HepG2 (cell line): ENCODE measurements at regions not wholly inside any gene's neighbourhood (a gene's known extent, or its start where the extent isn't known, plus 50 kb on each side); places are given as distances from the start of the nearest gene placed in this dataset.
"Not testable (repeated sequence)": the region's sequence is repeated elsewhere in the genome, so short reads cannot be mapped to it uniquely, and the experiment has no call there.

Experiments used
- ATAC-seq: fragments of 200-7000 bp; cut with Tn5 transposase; 3 replicates; pipeline ENCODE4 v1.9.1; 2020; ENCODE audit warnings: mild to moderate bottlenecking, moderate library complexity
- BruUV-seq: library from RNA; stranded (reverse); fragments of 400-500 nt; replicated peaks from 2 replicates; lab custom pipeline; 2021; lab: Mats Ljungman, UMichigan
- CTCF ChIA-PET: fragments of 300-600 bp; formaldehyde crosslinking; extraction: SDS; loops from one replicate; lab custom pipeline; 2021; ENCODE audit warnings: low total read pairs, inconsistent platforms, low intra/inter-chr PET ratio; lab: Yijun Ruan, JAX
- POLR2A ChIA-PET: fragments of 350-600 bp; sonication (Branson Sonifier 250); formaldehyde crosslinking; loops from one replicate; lab custom pipeline; 2020; ENCODE audit warnings: antibody characterized with exemption, inconsistent platforms; lab: Yijun Ruan, JAX
- DNase-seq: peaks from one replicate; pipeline ENCODE4 v3.0.0-alpha.2; 2015; ENCODE audit warnings: low spot score
- FAIRE-seq: peaks from 3 replicates; lab custom pipeline; 2011; peaks lifted over from hg19 to GRCh38; lab: Jason Lieb, UNC
- H2AFZ ChIP-seq: one replicate; pipeline ENCODE4 v1.6.1; 2011; ENCODE audit warnings: low read length, inconsistent platforms
- H3K27ac ChIP-seq: fragments of 300-600 bp; 3 replicates; pipeline ENCODE4 v1.8.0; 2011; ENCODE audit warnings: mixed run types, mild to moderate bottlenecking, mixed read lengths, low read length, inconsistent platforms; ENCODE audit not compliant: insufficient read depth; ENCODE audit errors: extremely low read length
- H3K27me3 ChIP-seq, 2 experiments: fragments of 200-600 bp in 1 of 2; 2 replicates in 1 of 2; 3 replicates in 1 of 2; pipeline versions ENCODE4 v1.6.0 to v1.8.0; 2011; ENCODE audit warnings: low read length in 2 of 2, mild to moderate bottlenecking in 2 of 2, moderate library complexity in 2 of 2, inconsistent platforms in 1 of 2; ENCODE audit not compliant: insufficient read depth in 2 of 2, control insufficient read depth in 1 of 2
- H3K36me3 ChIP-seq, 2 experiments: fragments of 200-600 bp in 1 of 2; replicated peaks in 1 of 2; 2 replicates in 1 of 2; 3 replicates in 1 of 2; pipeline versions ENCODE4 v1.5.1 to v1.8.0; 2011; ENCODE audit warnings: low read length in 2 of 2, inconsistent platforms in 1 of 2; ENCODE audit not compliant: insufficient read depth in 2 of 2, control insufficient read depth in 1 of 2
- H3K4me1 ChIP-seq: 2 replicates; pipeline ENCODE4 v1.5.1; 2012; ENCODE audit warnings: low read length, inconsistent platforms; ENCODE audit not compliant: insufficient read depth
- H3K4me2 ChIP-seq: 2 replicates; pipeline ENCODE4 v1.6.0; 2011; ENCODE audit warnings: low read depth, low read length, inconsistent platforms
- H3K4me3 ChIP-seq, 3 experiments: fragments of 200-600 bp in 1 of 3; sonication (generic), shearing (Covaris generic) in 1 of 3; replicated peaks in 1 of 3; 2 replicates each; pipeline ENCODE4 v1.5.1; 2011 to 2016; ENCODE audit warnings: low read length in 3 of 3, inconsistent platforms in 2 of 3, low read depth in 2 of 3, mild to moderate bottlenecking in 2 of 3, control low read depth in 1 of 3, mixed read lengths in 1 of 3; ENCODE audit not compliant: insufficient read depth in 1 of 3
- H3K79me2 ChIP-seq: one replicate; pipeline ENCODE4 v1.6.1; 2011; ENCODE audit warnings: low read length, inconsistent platforms; ENCODE audit not compliant: insufficient read depth
- H3K9ac ChIP-seq: 2 replicates; pipeline ENCODE4 v1.6.0; 2011; ENCODE audit warnings: mild to moderate bottlenecking, low read depth, low read length, inconsistent platforms; ENCODE audit not compliant: insufficient read depth
- H3K9me3 ChIP-seq: 2 replicates; pipeline ENCODE4 v1.5.1; 2012; ENCODE audit warnings: mild to moderate bottlenecking, low read length
- H4K20me1 ChIP-seq: 2 replicates; pipeline ENCODE4 v1.6.0; 2011; ENCODE audit warnings: inconsistent platforms, mild to moderate bottlenecking, low read length, moderate library complexity; ENCODE audit not compliant: insufficient read depth
- CBX1 ChIP-seq: IDR thresholded peaks from one replicate; pipeline ENCODE4 v1.6.1; 2016; ENCODE audit warnings: antibody characterized with exemption, low read depth
- KLF16 ChIP-seq, 2 experiments: sonication (generic) in 1 of 2; formaldehyde crosslinking in 1 of 2; IDR thresholded peaks; 2 replicates each; pipeline versions ENCODE4 v1.6.1 to v1.8.0; 2016 to 2023; ENCODE audit warnings: missing genetic modification reagents in 2 of 2, missing compliant biosample characterization in 1 of 2
- WGBS: methylation state at CpG from one replicate; pipeline ENCODE4 v1.1.6; 2017; ENCODE audit warnings: low lambda C conversion rate; 5-methylcytosine and 5-hydroxymethylcytosine counted together
- in situ Hi-C: cut with HindIII; loops from 2 replicates; pipeline ENCODE4 v1.10.0; 2017; ENCODE audit warnings: low pct_unique_long_range_greater_than_20kb; ENCODE audit not compliant: extremely low pct_ligation_motif_present
- intact Hi-C: fragments of 100-400 bp; cut with micrococcal nuclease; formaldehyde crosslinking; loops from one replicate; pipeline ENCODE4 v1.10.0; 2022; ENCODE audit not compliant: unreplicated experiment
- TF ChIP-seq, protein P1 (sequence below): sonication (generic); formaldehyde crosslinking; IDR thresholded peaks from 2 replicates; pipeline ENCODE4 v1.4.0; 2020; ENCODE audit warnings: missing genetic modification reagents, borderline replicate concordance
- TF ChIP-seq, protein P2 (sequence below): sonication (generic); formaldehyde crosslinking; IDR thresholded peaks from 2 replicates; pipeline ENCODE4; 2020; ENCODE audit warnings: missing genetic modification reagents, mild to moderate bottlenecking, borderline replicate concordance

DNA sequence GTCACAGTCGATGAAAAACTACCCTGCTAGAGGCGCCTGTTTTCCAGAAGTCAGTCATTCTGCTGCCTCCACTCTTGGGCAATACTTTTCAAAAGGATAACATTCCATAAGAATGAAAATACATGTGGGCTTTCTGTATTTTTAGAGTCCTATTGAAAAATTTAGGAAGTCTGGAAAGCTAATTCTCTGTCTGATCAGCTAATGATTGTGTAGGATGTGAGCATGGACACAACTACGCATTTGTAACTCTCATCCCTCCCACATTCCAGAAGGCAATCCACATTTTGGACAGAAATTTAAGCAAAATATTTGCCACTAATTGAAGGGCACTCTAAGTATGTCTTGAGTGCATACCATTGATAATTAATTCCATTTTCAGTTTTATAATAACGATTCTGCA lies 63.5 kb upstream of the MXRA5 start:
- H3K27me3 ChIP-seq, CTCF ChIA-PET, H3K9me3 ChIP-seq, H3K4me1 ChIP-seq, H2AFZ ChIP-seq, H4K20me1 ChIP-seq, FAIRE-seq, in situ Hi-C loops, DNase-seq, POLR2A ChIA-PET, BruUV-seq, H3K36me3 ChIP-seq, H3K4me3 ChIP-seq, H3K9ac ChIP-seq, intact Hi-C loops, ATAC-seq, H3K27ac ChIP-seq, H3K4me2 ChIP-seq, H3K79me2 ChIP-seq: not testable (repeated sequence)
- 3% methylated on average over 3 of the region's 4 CpGs for WGBS

DNA sequence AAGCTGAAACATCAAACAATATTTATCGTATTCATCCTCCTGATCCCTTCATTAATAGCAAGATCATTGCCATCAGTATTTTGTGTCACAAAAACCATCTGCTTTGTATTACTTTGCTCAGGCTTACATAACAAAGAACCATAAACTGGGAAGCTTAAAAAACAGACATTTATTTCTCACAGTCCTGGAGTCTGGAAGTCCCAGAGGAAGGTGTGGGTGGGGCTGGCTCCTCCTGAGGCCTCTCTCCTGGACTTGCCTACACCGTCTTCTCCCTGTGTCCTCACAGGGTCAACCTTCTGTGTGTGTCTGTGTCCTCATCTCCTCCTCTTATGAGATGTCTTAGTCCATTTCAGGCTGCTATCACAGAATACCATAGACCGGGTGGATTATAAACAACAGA lies 61.3 kb upstream of the MXRA5 start:
- no peak overlapping the region for H2AFZ ChIP-seq
- H3K27ac ChIP-seq, result no peak overlapping the region
- no peaks in the 10 kb centered on the region for H3K36me3 ChIP-seq
- CTCF ChIA-PET, result no interaction called here
- no peaks in the 10 kb centered on the region for H3K9me3 ChIP-seq
- no peak overlapping the region for H3K4me3 ChIP-seq
- WGBS, result 2% methylated on average over 3 of the region's 3 CpGs
- DNase-seq (no peak), FAIRE-seq (no peak), ATAC-seq (no peak)
- no TSS peak for BruUV-seq
- no peak overlapping the region for H3K9ac ChIP-seq
- POLR2A ChIA-PET, result no interaction called here
- H3K27me3 ChIP-seq, result no peaks in the 10 kb centered on the region
- H3K79me2 ChIP-seq, result no peaks in the 10 kb centered on the region
- TF ChIP-seq, protein P1, sequence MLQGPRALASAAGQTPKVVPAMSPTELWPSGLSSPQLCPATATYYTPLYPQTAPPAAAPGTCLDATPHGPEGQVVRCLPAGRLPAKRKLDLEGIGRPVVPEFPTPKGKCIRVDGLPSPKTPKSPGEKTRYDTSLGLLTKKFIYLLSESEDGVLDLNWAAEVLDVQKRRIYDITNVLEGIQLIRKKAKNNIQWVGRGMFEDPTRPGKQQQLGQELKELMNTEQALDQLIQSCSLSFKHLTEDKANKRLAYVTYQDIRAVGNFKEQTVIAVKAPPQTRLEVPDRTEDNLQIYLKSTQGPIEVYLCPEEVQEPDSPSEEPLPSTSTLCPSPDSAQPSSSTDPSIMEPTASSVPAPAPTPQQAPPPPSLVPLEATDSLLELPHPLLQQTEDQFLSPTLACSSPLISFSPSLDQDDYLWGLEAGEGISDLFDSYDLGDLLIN (CRISPR knock-in tag), result no peak
- TF ChIP-seq CBX1, result no peak
- no peak for TF ChIP-seq KLF16 (CRISPR knock-in tag; IDR thresholded peaks at IDR 0.05)
- TF ChIP-seq, protein P2, sequence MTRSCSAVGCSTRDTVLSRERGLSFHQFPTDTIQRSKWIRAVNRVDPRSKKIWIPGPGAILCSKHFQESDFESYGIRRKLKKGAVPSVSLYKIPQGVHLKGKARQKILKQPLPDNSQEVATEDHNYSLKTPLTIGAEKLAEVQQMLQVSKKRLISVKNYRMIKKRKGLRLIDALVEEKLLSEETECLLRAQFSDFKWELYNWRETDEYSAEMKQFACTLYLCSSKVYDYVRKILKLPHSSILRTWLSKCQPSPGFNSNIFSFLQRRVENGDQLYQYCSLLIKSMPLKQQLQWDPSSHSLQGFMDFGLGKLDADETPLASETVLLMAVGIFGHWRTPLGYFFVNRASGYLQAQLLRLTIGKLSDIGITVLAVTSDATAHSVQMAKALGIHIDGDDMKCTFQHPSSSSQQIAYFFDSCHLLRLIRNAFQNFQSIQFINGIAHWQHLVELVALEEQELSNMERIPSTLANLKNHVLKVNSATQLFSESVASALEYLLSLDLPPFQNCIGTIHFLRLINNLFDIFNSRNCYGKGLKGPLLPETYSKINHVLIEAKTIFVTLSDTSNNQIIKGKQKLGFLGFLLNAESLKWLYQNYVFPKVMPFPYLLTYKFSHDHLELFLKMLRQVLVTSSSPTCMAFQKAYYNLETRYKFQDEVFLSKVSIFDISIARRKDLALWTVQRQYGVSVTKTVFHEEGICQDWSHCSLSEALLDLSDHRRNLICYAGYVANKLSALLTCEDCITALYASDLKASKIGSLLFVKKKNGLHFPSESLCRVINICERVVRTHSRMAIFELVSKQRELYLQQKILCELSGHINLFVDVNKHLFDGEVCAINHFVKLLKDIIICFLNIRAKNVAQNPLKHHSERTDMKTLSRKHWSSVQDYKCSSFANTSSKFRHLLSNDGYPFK, result no peak
- H3K4me1 ChIP-seq, result no peaks in the 10 kb centered on the region
- H4K20me1 ChIP-seq, result no peaks in the 10 kb centered on the region
- H3K4me2 ChIP-seq, result no peak overlapping the region
- in situ Hi-C loops (no loop called here), intact Hi-C loops (no loop called here)
